ENCODE measurements at regions not wholly inside any gene's neighbourhood (a gene's known extent, or its start where the extent isn't known, plus 50 kb on each side); places are given as distances from the start of the nearest gene placed in this dataset.

DNA sequence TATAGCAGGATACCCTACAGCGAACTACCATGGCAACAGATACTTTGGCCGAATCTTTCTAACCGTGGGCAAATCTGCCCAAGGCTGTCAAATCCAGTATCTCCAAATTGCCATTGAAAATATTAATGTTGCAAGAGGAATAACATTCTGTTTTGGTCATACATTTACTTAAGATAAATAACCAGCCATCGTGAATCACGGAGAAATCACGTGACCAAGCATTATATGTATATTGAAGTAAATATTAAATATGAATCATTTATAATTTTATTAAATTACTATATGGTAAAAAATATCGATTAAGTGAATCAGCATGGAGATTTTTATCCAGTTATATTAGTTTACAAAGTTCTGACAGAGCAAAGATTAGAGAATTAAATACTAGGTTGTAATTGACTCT lies 714.6 kb upstream of the GJE1 start:
- Histone ChIP-seq H3K4me3 (no peak overlapping the region), H3K4me1 (no peaks in the 10 kb centered on the region), H3K9me3 (no peaks in the 10 kb centered on the region), H3K36me3 (no peaks in the 10 kb centered on the region), H3K27me3 (no peaks in the 10 kb centered on the region), H3K27ac (no peak overlapping the region)
- TF ChIP-seq, protein P1, sequence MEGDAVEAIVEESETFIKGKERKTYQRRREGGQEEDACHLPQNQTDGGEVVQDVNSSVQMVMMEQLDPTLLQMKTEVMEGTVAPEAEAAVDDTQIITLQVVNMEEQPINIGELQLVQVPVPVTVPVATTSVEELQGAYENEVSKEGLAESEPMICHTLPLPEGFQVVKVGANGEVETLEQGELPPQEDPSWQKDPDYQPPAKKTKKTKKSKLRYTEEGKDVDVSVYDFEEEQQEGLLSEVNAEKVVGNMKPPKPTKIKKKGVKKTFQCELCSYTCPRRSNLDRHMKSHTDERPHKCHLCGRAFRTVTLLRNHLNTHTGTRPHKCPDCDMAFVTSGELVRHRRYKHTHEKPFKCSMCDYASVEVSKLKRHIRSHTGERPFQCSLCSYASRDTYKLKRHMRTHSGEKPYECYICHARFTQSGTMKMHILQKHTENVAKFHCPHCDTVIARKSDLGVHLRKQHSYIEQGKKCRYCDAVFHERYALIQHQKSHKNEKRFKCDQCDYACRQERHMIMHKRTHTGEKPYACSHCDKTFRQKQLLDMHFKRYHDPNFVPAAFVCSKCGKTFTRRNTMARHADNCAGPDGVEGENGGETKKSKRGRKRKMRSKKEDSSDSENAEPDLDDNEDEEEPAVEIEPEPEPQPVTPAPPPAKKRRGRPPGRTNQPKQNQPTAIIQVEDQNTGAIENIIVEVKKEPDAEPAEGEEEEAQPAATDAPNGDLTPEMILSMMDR (IDR thresholded peaks at IDR 0.05) = no peak
- TF ChIP-seq POLR2A (IDR thresholded peaks at IDR 0.05) = no peak
- DNase-seq = no peak

DNA sequence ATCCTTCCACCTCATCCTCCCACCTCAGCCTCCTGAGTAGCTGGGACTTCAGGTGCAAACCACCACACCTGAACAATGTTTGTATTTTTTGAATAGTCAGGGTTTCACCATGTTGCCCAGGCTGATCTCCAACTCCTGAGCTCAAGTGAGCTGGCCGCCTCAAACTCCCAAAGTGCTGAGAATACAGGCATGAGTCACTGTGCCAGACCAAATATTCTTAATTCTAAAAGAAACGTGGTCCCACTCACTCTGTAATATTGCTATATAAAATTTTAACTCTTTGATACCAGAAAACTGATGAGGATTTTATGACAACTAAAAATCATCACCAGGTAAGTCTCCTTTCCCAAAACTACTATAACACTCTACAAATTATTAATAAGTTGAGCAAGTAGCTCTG lies 716.8 kb upstream of the GJE1 start:
- H3K27ac ChIP-seq = no peak overlapping the region
- no peak for TF ChIP-seq POLR2A (IDR thresholded peaks at IDR 0.05)
- TF ChIP-seq, protein P1 (IDR thresholded peaks at IDR 0.05) = no peak
- no peaks in the 10 kb centered on the region for H3K36me3 ChIP-seq
- no peaks in the 10 kb centered on the region for H3K27me3 ChIP-seq
- H3K9me3 ChIP-seq = no peaks in the 10 kb centered on the region
- H3K4me3 ChIP-seq = no peak overlapping the region
- no peaks in the 10 kb centered on the region for H3K4me1 ChIP-seq
- DNase-seq = no peak

DNA sequence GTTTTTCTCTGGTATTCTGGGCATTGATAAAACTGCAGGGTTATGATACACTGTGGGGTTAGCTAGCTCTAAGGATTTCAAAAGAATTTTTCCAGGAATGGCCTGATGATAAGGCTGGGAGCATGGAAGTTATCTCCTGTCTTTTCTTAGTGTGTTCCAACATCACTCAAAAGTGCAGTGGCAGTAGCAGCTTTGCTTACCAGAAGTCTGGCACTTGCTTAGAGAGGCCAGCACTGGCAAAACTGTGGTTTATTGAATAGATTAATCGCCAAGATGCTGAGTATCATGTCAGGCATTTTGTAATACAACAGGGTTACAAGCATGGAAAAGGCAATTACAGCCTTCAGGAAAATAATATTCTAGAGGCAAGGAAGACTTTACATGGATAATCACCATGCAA lies 719.5 kb upstream of the GJE1 start:
- no peak for DNase-seq
- Histone ChIP-seq H3K4me1 (no peaks in the 10 kb centered on the region), H3K36me3 (no peaks in the 10 kb centered on the region), H3K9me3 (no peaks in the 10 kb centered on the region), H3K4me3 (no peak overlapping the region), H3K27me3 (no peaks in the 10 kb centered on the region), H3K27ac (no peak overlapping the region)
- TF ChIP-seq, protein P1 (IDR thresholded peaks at IDR 0.05) = no peak
- no peak for TF ChIP-seq POLR2A (IDR thresholded peaks at IDR 0.05)

DNA sequence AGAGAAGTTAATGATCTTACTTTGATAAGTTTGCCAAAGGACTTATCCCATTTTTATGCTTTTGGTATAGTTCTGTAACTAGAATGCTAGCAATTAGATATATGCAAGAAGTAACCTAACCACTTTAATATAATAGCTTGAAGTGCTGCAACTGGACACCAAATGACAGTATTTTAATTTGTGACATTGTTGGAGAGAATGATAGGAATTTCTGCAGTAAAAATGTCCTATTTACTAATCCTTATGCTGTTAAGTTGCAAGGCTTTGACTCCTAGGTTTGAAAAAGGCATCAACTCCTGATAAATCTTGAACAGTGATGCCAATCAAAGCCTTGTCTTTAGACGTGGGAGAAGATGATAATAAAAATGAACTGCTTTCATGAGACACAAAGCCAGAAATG lies 726.0 kb upstream of the GJE1 start:
- Histone ChIP-seq H3K27me3 (no peaks in the 10 kb centered on the region), H3K4me3 (no peak overlapping the region), H3K27ac (no peak overlapping the region), H3K4me1 (no peaks in the 10 kb centered on the region), H3K36me3 (no peaks in the 10 kb centered on the region), H3K9me3 (no peaks in the 10 kb centered on the region)
- no peak for DNase-seq
- TF ChIP-seq, protein P1 (IDR thresholded peaks at IDR 0.05) = no peak
- no peak for TF ChIP-seq POLR2A (IDR thresholded peaks at IDR 0.05)

DNA sequence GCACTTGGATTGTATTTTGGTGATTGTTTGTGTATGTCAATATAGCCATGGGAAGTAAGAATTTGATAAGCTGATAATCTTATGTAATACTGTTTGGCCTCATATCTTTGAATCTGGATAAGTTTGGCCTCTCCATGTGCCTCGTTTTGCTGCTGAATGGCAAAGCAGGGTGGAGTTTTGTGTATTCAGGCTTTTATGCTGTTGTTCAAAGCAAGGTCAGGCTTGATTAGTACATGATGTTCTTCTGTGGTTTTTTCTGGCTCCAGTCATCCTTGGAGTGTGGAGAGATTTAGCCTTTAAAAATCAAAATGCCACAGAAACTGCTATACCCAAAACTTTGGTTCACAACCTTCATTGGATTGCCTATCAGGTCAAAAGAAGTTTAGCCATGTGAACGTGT lies 728.9 kb upstream of the GJE1 start:
- no peak for DNase-seq
- TF ChIP-seq, protein P1 (IDR thresholded peaks at IDR 0.05) = no peak
- TF ChIP-seq POLR2A (IDR thresholded peaks at IDR 0.05) = no peak

DNA sequence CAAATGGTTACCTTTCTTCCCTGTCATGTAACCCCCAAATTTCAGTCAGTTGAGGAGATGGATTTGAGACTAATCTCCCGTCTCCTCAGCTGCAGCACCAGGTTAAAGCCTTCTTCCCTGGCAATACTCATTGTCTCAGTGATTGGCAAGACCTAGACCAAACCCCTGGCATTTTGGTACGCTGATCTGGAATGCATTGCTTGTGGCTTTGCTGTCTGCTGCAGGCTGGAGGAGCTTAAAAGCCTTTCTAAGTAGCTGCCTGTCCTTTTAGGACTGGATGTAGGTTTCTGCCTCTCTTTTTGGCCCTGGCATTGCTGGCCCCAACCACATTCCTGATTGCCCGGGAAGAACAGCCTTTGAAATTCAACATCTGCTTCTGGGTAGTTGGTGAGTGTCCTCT lies 729.6 kb upstream of the GJE1 start:
- Histone ChIP-seq H3K4me1 (no peaks in the 10 kb centered on the region), H3K27me3 (no peaks in the 10 kb centered on the region), H3K36me3 (no peaks in the 10 kb centered on the region), H3K27ac (no peak overlapping the region), H3K9me3 (no peaks in the 10 kb centered on the region), H3K4me3 (no peak overlapping the region)
- DNase-seq = no peak
- no peak for TF ChIP-seq POLR2A (IDR thresholded peaks at IDR 0.05)
- TF ChIP-seq, protein P1 (IDR thresholded peaks at IDR 0.05) = no peak

More for the DNA sequence above, 728.9 kb upstream of the GJE1 start:
- H3K36me3 ChIP-seq = no peaks in the 10 kb centered on the region
- no peak overlapping the region for H3K27ac ChIP-seq
- H3K9me3 ChIP-seq = no peaks in the 10 kb centered on the region
- no peak overlapping the region for H3K4me3 ChIP-seq
- H3K27me3 ChIP-seq = no peaks in the 10 kb centered on the region
- no peaks in the 10 kb centered on the region for H3K4me1 ChIP-seq

Measured in Peyer's patch (tissue), 4 donors.